HCT116 (cell line): ENCODE measurements at regions not wholly inside any gene's neighbourhood (a gene's known extent, or its start where the extent isn't known, plus 50 kb on each side); places are given as distances from the start of the nearest gene placed in this dataset.

ENCODE experiments used
- ATAC-seq: fragments of 200-7000 bp; cut with Tn5 transposase; 2 replicates; pipeline ENCODE4 v1.9.1; 2020; ENCODE audit warnings: mild to moderate bottlenecking, moderate library complexity
- BruUV-seq: library from RNA; stranded (reverse); fragments of 400-500 nt; replicated peaks from 2 replicates; lab custom pipeline; 2021; lab: Mats Ljungman, UMichigan
- CTCF ChIA-PET: fragments of 300-600 bp; sonication (Branson Sonifier 250); formaldehyde crosslinking; loops from one replicate; lab custom pipeline; 2021; ENCODE audit warnings: antibody characterized with exemption; lab: Charles Lee
- POLR2A ChIA-PET: fragments of 300-600, 350-600 bp; sonication (Branson Sonifier 250); formaldehyde crosslinking; loops from one replicate; lab custom pipeline; 2021; ENCODE audit warnings: antibody characterized with exemption; lab: Charles Lee
- RAD21 ChIA-PET, 2 experiments: fragments of 300-600 bp; sonication (Branson Sonifier 250); formaldehyde crosslinking; loops; one replicate each; lab custom pipeline; 2023; ENCODE audit warnings: low total read pairs in 2 of 2; ENCODE audit not compliant: uncharacterized antibody in 2 of 2, unreplicated experiment in 2 of 2, low non-redundant PET in 1 of 2; lab: Charles Lee
- DNase-seq: peaks from one replicate; pipeline ENCODE4 v3.0.0-alpha.2; 2010; ENCODE audit warnings: low read depth, low spot score
- H2AFZ ChIP-seq: fragments of 200-600 bp; shearing (Covaris generic), sonication (generic); 2 replicates; pipeline ENCODE4 v1.6.1; 2017; ENCODE audit warnings: low read depth, mixed run types, mixed read lengths, antibody characterized with exemption, low read length; ENCODE audit not compliant: poor library complexity, severe bottlenecking
- H3K27ac ChIP-seq: 2 replicates; pipeline ENCODE4 v1.5.1; 2012; ENCODE audit warnings: low read depth, low read length
- H3K27me3 ChIP-seq: fragments of 200-600 bp; sonication (generic); 2 replicates; pipeline ENCODE4 v1.6.1; 2016; ENCODE audit warnings: mixed run types, low read length, mixed read lengths; ENCODE audit not compliant: insufficient read depth
- H3K36me3 ChIP-seq, 2 experiments: fragments of 200-500 bp in 1 of 2; fragments of 200-600 bp in 1 of 2; sonication (Bioruptor generic) in 1 of 2; sonication (generic) in 1 of 2; 2 replicates each; pipeline versions ENCODE4 v1.5.1 to v1.6.1; 2014 to 2016; ENCODE audit warnings: low read length in 2 of 2, inconsistent platforms in 1 of 2, mixed read lengths in 1 of 2, mixed run types in 1 of 2; ENCODE audit not compliant: insufficient read depth in 2 of 2, control insufficient read depth in 1 of 2
- H3K4me1 ChIP-seq, 2 experiments: fragments of 200-600 bp in 1 of 2; sonication (generic) in 1 of 2; 2 replicates each; pipeline versions ENCODE4 v1.5.1 to v1.6.1; 2012 to 2017; ENCODE audit warnings: low read length in 2 of 2, inconsistent platforms in 1 of 2, mild to moderate bottlenecking in 1 of 2, mixed read lengths in 1 of 2, mixed run types in 1 of 2, moderate library complexity in 1 of 2; ENCODE audit not compliant: insufficient read depth in 2 of 2, control insufficient read depth in 1 of 2
- H3K4me2 ChIP-seq: fragments of 200-600 bp; sonication (generic); 2 replicates; pipeline ENCODE4 v1.6.1; 2017; ENCODE audit warnings: mixed run types, low read length, mixed read lengths
- H3K4me3 ChIP-seq, 2 experiments: fragments of 200-600 bp in 1 of 2; sonication (generic) in 1 of 2; replicated peaks in 1 of 2; 2 replicates each; pipeline ENCODE4 v1.5.1; 2011 to 2016; ENCODE audit warnings: low read length in 2 of 2, control low read depth in 1 of 2, low read depth in 1 of 2, mild to moderate bottlenecking in 1 of 2, mixed read lengths in 1 of 2, mixed run types in 1 of 2
- H3K79me2 ChIP-seq: fragments of 200-600 bp; sonication (generic); 2 replicates; pipeline ENCODE4 v1.6.1; 2017; ENCODE audit warnings: mild to moderate bottlenecking, mixed run types, low read length, moderate library complexity, mixed read lengths; ENCODE audit not compliant: insufficient read depth
- H3K9ac ChIP-seq: fragments of 200-600 bp; sonication (generic); 2 replicates; pipeline ENCODE4 v1.6.1; 2016; ENCODE audit warnings: low read length, mixed read lengths
- H3K9me2 ChIP-seq: fragments of 200-600 bp; sonication (generic), shearing (Covaris generic); 2 replicates; pipeline ENCODE4 v1.6.1; 2017; ENCODE audit warnings: mixed run types, mild to moderate bottlenecking, moderate library complexity; ENCODE audit not compliant: insufficient read depth
- H3K9me3 ChIP-seq, 2 experiments: fragments of 200-500 bp in 1 of 2; fragments of 200-600 bp in 1 of 2; sonication (Bioruptor generic) in 1 of 2; sonication (generic) in 1 of 2; 2 replicates each; pipeline ENCODE4 v1.6.1; 2014 to 2017; ENCODE audit warnings: low read length in 2 of 2, mixed read lengths in 2 of 2, inconsistent platforms in 1 of 2, low read depth in 1 of 2, mild to moderate bottlenecking in 1 of 2, mixed run types in 1 of 2, moderate library complexity in 1 of 2; ENCODE audit not compliant: control insufficient read depth in 1 of 2, insufficient read depth in 1 of 2
- H4K20me1 ChIP-seq: fragments of 200-600 bp; sonication (generic), shearing (Covaris generic); 2 replicates; pipeline ENCODE4 v1.6.1; 2017; ENCODE audit warnings: mixed run types, mild to moderate bottlenecking, moderate library complexity; ENCODE audit not compliant: insufficient read depth
- CBX3 ChIP-seq: IDR thresholded peaks from 2 replicates; pipeline ENCODE4 v1.6.1; 2012; ENCODE audit warnings: low read depth
- CEBPB ChIP-seq: IDR thresholded peaks from 2 replicates; pipeline ENCODE4 v1.6.1; 2012; ENCODE audit warnings: low read depth
- EGR1 ChIP-seq: IDR thresholded peaks from 2 replicates; pipeline ENCODE4 v1.6.1; 2012; ENCODE audit warnings: low read depth
- EZH2 ChIP-seq: fragments of 200-600 bp; sonication (generic); IDR thresholded peaks from 2 replicates; pipeline ENCODE4 v1.6.1; 2017; ENCODE audit warnings: antibody characterized with exemption, mixed run types
- EZH2phosphoT487 ChIP-seq: fragments of 200-600 bp; IDR thresholded peaks from 2 replicates; pipeline ENCODE4 v1.6.1; 2018; ENCODE audit warnings: antibody characterized with exemption, borderline replicate concordance
- JUND ChIP-seq: IDR thresholded peaks from 2 replicates; pipeline ENCODE4 v1.6.1; 2012
- POLR2A ChIP-seq: IDR thresholded peaks from 2 replicates; pipeline ENCODE4 v1.7.0; 2011; ENCODE audit warnings: borderline replicate concordance; ENCODE audit not compliant: insufficient read depth, insufficient read length; ENCODE audit errors: extremely low read depth
- POLR2AphosphoS5 ChIP-seq: IDR thresholded peaks from 2 replicates; pipeline ENCODE4 v1.6.1; 2011; ENCODE audit warnings: mild to moderate bottlenecking, low read depth, low read length, moderate library complexity
- RAD21 ChIP-seq: IDR thresholded peaks from 2 replicates; pipeline ENCODE4 v1.6.1; 2012; ENCODE audit warnings: low read depth, mild to moderate bottlenecking
- SIN3A ChIP-seq: IDR thresholded peaks from 2 replicates; pipeline ENCODE4 v1.6.1; 2012; ENCODE audit warnings: low read depth
- SP1 ChIP-seq: IDR thresholded peaks from 2 replicates; pipeline ENCODE4 v1.6.1; 2012; ENCODE audit warnings: low read depth
- TCF7L2 ChIP-seq: IDR thresholded peaks from 2 replicates; pipeline ENCODE4 v1.7.0; 2011; ENCODE audit warnings: borderline replicate concordance, inconsistent platforms; ENCODE audit not compliant: insufficient read depth, insufficient read length; ENCODE audit errors: extremely low read depth
- ZFX ChIP-seq: fragments of 450-650 bp; IDR thresholded peaks from 2 replicates; pipeline ENCODE4 v1.6.1; 2017
- ZNF274 ChIP-seq: fragments of 200-500 bp; sonication (Bioruptor generic); IDR thresholded peaks from 2 replicates; pipeline ENCODE4 v1.6.1; 2014; ENCODE audit warnings: mild to moderate bottlenecking, low read depth, low read length, inconsistent platforms
- intact Hi-C: fragments of 100-400 bp; cut with micrococcal nuclease; formaldehyde crosslinking; loops from 2 replicates; pipeline ENCODE4 v1.10.0; 2022
- TF ChIP-seq, protein P1 (sequence below): IDR thresholded peaks from 2 replicates; pipeline ENCODE4 v1.6.1; 2012
- TF ChIP-seq, protein P2 (sequence below), 3 experiments: fragments of 200-600 bp in 1 of 3; sonication (generic) in 1 of 3; IDR thresholded peaks in 2 of 3; conservative IDR thresholded peaks in 1 of 3; 2 replicates each; pipeline ENCODE4 v1.5.1; 2012 to 2017; ENCODE audit warnings: low read depth in 2 of 3, low read length in 2 of 3, antibody characterized with exemption in 1 of 3, borderline replicate concordance in 1 of 3, control low read depth in 1 of 3, mild to moderate bottlenecking in 1 of 3, mixed read lengths in 1 of 3, mixed run types in 1 of 3, moderate library complexity in 1 of 3; ENCODE audit not compliant: insufficient read depth in 1 of 3
- TF ChIP-seq, protein P3 (sequence below): IDR thresholded peaks from 2 replicates; pipeline ENCODE4 v1.6.1; 2012; ENCODE audit warnings: low read depth
- TF ChIP-seq, protein P4 (sequence below): IDR thresholded peaks from 2 replicates; pipeline ENCODE4 v1.6.1; 2011; ENCODE audit warnings: mild to moderate bottlenecking, low read length, moderate library complexity; ENCODE audit not compliant: insufficient replicate concordance; ENCODE audit errors: extremely low read depth
- TF ChIP-seq, protein P5 (sequence below): IDR thresholded peaks from 2 replicates; pipeline ENCODE4 v1.6.1; 2012

DNA sequence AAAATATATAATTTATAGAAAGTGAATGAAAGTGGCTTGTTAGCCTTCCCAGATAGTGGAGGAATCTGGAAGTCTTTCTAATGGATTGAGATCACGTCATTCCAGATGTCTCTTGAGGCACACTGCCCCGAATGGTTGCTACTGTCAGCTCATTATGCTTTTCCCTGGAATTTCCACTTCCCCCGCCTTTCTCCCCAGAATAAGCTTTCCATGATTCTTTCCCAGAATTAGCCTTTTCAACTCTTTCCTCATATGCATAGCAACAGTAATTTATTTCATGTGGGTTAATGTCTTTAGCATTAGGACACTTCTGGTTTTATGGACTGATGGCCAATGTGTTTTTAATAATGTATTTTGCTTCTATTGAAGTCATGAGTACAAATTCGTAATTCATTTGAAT, 81.5 kb downstream of the PALM2AKAP2 start:
- Histone ChIP-seq H3K9ac (no peak overlapping the region), H3K79me2 (no peaks in the 10 kb centered on the region), H3K4me3 (no peak overlapping the region), H3K27me3 (peaks cover 40% of the 10 kb centered on the region), H3K36me3 (no peaks in the 10 kb centered on the region), H3K4me2 (no peak overlapping the region), H3K27ac (no peak overlapping the region), H3K9me2 (no peaks in the 10 kb centered on the region), H2AFZ (no peak overlapping the region), H4K20me1 (no peaks in the 10 kb centered on the region), H3K4me1 (peaks cover 0 to 7% of the 10 kb centered on the region in 2 experiments; a peak in 3 of 4 replicates), H3K9me3 (no peaks in the 10 kb centered on the region)
- TF ChIP-seq, protein P1, sequence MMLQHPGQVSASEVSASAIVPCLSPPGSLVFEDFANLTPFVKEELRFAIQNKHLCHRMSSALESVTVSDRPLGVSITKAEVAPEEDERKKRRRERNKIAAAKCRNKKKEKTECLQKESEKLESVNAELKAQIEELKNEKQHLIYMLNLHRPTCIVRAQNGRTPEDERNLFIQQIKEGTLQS: no peak
- TF ChIP-seq, protein P2, sequence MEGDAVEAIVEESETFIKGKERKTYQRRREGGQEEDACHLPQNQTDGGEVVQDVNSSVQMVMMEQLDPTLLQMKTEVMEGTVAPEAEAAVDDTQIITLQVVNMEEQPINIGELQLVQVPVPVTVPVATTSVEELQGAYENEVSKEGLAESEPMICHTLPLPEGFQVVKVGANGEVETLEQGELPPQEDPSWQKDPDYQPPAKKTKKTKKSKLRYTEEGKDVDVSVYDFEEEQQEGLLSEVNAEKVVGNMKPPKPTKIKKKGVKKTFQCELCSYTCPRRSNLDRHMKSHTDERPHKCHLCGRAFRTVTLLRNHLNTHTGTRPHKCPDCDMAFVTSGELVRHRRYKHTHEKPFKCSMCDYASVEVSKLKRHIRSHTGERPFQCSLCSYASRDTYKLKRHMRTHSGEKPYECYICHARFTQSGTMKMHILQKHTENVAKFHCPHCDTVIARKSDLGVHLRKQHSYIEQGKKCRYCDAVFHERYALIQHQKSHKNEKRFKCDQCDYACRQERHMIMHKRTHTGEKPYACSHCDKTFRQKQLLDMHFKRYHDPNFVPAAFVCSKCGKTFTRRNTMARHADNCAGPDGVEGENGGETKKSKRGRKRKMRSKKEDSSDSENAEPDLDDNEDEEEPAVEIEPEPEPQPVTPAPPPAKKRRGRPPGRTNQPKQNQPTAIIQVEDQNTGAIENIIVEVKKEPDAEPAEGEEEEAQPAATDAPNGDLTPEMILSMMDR (IDR thresholded peaks at IDR 0.05 in 2 of 3, conservative IDR thresholded peaks at IDR 0.05 in 1 of 3; ENCODE audit: borderline replicate concordance in 1 of 3, insufficient read depth in 1 of 3, low read depth in 2 of 3, low read length in 2 of 3): no peak
- TF ChIP-seq CEBPB (no peak), EZH2 (no peak), ZFX (no peak), POLR2AphosphoS5 (no peak), POLR2A (no peak), TCF7L2 (no peak), CBX3 (no peak), JUND (no peak), SP1 (no peak), EGR1 (no peak), EZH2phosphoT487 (no peak), ZNF274 (no peak), RAD21 (no peak), SIN3A (no peak)
- TF ChIP-seq, protein P3, sequence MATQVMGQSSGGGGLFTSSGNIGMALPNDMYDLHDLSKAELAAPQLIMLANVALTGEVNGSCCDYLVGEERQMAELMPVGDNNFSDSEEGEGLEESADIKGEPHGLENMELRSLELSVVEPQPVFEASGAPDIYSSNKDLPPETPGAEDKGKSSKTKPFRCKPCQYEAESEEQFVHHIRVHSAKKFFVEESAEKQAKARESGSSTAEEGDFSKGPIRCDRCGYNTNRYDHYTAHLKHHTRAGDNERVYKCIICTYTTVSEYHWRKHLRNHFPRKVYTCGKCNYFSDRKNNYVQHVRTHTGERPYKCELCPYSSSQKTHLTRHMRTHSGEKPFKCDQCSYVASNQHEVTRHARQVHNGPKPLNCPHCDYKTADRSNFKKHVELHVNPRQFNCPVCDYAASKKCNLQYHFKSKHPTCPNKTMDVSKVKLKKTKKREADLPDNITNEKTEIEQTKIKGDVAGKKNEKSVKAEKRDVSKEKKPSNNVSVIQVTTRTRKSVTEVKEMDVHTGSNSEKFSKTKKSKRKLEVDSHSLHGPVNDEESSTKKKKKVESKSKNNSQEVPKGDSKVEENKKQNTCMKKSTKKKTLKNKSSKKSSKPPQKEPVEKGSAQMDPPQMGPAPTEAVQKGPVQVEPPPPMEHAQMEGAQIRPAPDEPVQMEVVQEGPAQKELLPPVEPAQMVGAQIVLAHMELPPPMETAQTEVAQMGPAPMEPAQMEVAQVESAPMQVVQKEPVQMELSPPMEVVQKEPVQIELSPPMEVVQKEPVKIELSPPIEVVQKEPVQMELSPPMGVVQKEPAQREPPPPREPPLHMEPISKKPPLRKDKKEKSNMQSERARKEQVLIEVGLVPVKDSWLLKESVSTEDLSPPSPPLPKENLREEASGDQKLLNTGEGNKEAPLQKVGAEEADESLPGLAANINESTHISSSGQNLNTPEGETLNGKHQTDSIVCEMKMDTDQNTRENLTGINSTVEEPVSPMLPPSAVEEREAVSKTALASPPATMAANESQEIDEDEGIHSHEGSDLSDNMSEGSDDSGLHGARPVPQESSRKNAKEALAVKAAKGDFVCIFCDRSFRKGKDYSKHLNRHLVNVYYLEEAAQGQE: no peak
- TF ChIP-seq, protein P4, sequence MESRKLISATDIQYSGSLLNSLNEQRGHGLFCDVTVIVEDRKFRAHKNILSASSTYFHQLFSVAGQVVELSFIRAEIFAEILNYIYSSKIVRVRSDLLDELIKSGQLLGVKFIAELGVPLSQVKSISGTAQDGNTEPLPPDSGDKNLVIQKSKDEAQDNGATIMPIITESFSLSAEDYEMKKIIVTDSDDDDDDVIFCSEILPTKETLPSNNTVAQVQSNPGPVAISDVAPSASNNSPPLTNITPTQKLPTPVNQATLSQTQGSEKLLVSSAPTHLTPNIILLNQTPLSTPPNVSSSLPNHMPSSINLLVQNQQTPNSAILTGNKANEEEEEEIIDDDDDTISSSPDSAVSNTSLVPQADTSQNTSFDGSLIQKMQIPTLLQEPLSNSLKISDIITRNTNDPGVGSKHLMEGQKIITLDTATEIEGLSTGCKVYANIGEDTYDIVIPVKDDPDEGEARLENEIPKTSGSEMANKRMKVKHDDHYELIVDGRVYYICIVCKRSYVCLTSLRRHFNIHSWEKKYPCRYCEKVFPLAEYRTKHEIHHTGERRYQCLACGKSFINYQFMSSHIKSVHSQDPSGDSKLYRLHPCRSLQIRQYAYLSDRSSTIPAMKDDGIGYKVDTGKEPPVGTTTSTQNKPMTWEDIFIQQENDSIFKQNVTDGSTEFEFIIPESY: no peak
- TF ChIP-seq, protein P5, sequence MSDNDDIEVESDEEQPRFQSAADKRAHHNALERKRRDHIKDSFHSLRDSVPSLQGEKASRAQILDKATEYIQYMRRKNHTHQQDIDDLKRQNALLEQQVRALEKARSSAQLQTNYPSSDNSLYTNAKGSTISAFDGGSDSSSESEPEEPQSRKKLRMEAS: no peak
- ChIA-PET CTCF (interaction anchor here (1.5 kb wide), 1 partner anchor 44 kb away, joined by 6 read pairs; no protein-coding TSS in a partner anchor), RAD21 (no interaction called here), POLR2A (no interaction called here)
- no peak for DNase-seq
- intact Hi-C loops: no loop called here
- no peak for ATAC-seq
- BruUV-seq: no TSS peak
